Keratinocyte (primary cell): ENCODE measurements at regions not wholly inside any gene's neighbourhood (a gene's known extent, or its start where the extent isn't known, plus 50 kb on each side); places are given as distances from the start of the nearest gene placed in this dataset.

ENCODE experiments used
- CTCF ChIP-seq, 3 experiments: IDR thresholded peaks in 1 of 3; conservative IDR thresholded peaks in 1 of 3; optimal IDR thresholded peaks in 1 of 3; 2 replicates in 2 of 3; 3 replicates in 1 of 3; pipeline versions ENCODE3 to v1.5.1; 2011; ENCODE audit warnings: low read length in 3 of 3, mild to moderate bottlenecking in 3 of 3, moderate library complexity in 2 of 3, control low read depth in 1 of 3, inconsistent platforms in 1 of 3; ENCODE audit not compliant: insufficient read depth in 2 of 3; ENCODE audit errors: extremely low read depth in 1 of 3
- EZH2 ChIP-seq: IDR thresholded peaks from one replicate; pipeline ENCODE4 v1.6.1; 2012; ENCODE audit warnings: inconsistent platforms, mild to moderate bottlenecking, low read length, moderate library complexity

- TF ChIP-seq CTCF (optimal IDR thresholded peaks at IDR 0.05 in 1 of 3, IDR thresholded peaks at IDR 0.05 in 1 of 3, conservative IDR thresholded peaks at IDR 0.05 in 1 of 3; ENCODE audit: extremely low read depth in 1 of 3, insufficient read depth in 2 of 3, low read length in 3 of 3) (no peak), EZH2 (no peak)
These were observed 54.7 kb upstream of the WNT4 start for GRCh38 chr1:22197644-22198043.
